ENCODE measurements at regions not wholly inside any gene's neighbourhood (a gene's known extent, or its start where the extent isn't known, plus 50 kb on each side); places are given as distances from the start of the nearest gene placed in this dataset.

- TF ChIP-seq CTCF (IDR thresholded peaks at IDR 0.05) (no peak), POLR2A (IDR thresholded peaks at IDR 0.05) (no peak)
Observed at GRCh38 chr5:35317586-35317985, 87.3 kb upstream of the PRLR start.
